Thoracic aorta (tissue), 2 donors: ENCODE measurements at regions not wholly inside any gene's neighbourhood (a gene's known extent, or its start where the extent isn't known, plus 50 kb on each side); places are given as distances from the start of the nearest gene placed in this dataset.
"Not testable (repeated sequence)": the region's sequence is repeated elsewhere in the genome, so short reads cannot be mapped to it uniquely, and the experiment has no call there.

Experiments used
- ATAC-seq: fragments of 150-250 bp; one replicate; pipeline ENCODE4 v1.8.0; 2017; ENCODE audit warnings: low read depth; ENCODE audit not compliant: insufficient number of reproducible peaks, low FRiP score
- DNase-seq: peaks from one replicate; pipeline ENCODE4 v3.0.0-alpha.2; 2020; ENCODE audit warnings: low spot score
- H3K27ac ChIP-seq, 2 donors: fragments of 200-600 bp; sonication (generic); 1 replicate in 1 of 2; 2 replicates in 1 of 2; pipeline ENCODE4 v1.5.1; 2016; ENCODE audit warnings: mild to moderate bottlenecking in 2 of 2, moderate library complexity in 2 of 2
- H3K27me3 ChIP-seq: fragments of 200-600 bp; sonication (generic); replicated peaks from 2 replicates; pipeline ENCODE4 v1.6.0; 2016; ENCODE audit warnings: mild to moderate bottlenecking; ENCODE audit not compliant: insufficient read depth
- H3K36me3 ChIP-seq: fragments of 200-600 bp; sonication (generic); one replicate; pipeline ENCODE4 v1.5.1; 2016
- H3K4me1 ChIP-seq, 2 donors: fragments of 200-600 bp; sonication (generic); 1 replicate in 1 of 2; 2 replicates in 1 of 2; pipeline versions ENCODE4 v1.5.1 to v1.6.0; 2016; ENCODE audit warnings: low read depth in 2 of 2, mild to moderate bottlenecking in 1 of 2; ENCODE audit not compliant: control insufficient read depth in 1 of 2
- H3K4me3 ChIP-seq: fragments of 200-600 bp; sonication (generic); 2 replicates; pipeline ENCODE4 v1.5.1; 2016; ENCODE audit warnings: mild to moderate bottlenecking
- H3K9me3 ChIP-seq: fragments of 200-600 bp; sonication (generic); 2 replicates; pipeline ENCODE4 v1.5.1; 2016
- TF ChIP-seq, protein P1 (sequence below): fragments of 200-600 bp; sonication (generic); IDR thresholded peaks from one replicate; pipeline ENCODE4 v1.5.1; 2019; ENCODE audit warnings: antibody characterized with exemption

DNA sequence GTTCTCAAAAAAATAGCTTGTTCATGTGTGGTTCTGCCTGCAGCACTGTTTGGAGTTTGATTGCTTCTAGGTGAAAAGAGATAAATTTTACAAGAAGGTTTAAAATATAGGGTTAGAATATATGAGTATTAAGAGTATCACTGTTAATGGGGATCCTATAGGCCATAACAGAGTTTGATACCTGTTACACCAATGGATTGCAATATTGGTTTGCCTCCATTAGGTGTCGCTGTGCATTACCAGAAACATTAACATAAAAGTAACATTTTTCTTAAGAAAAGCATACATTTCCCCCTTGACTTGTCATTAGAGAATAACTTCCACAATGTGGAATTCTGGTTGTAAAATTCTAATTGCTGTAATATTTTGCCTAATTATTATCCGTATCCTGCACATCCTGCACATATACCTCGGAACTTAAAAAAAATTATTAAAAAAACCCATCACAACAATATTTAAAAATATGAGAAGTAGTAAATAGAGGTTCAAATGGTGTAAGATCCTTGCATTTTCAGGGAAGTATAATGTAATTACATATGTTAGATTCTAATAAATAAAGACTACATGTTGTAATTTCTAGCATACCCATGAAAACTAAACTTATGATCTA, 63.0 kb downstream of the CYP4A11 start:
- TF ChIP-seq, protein P1, sequence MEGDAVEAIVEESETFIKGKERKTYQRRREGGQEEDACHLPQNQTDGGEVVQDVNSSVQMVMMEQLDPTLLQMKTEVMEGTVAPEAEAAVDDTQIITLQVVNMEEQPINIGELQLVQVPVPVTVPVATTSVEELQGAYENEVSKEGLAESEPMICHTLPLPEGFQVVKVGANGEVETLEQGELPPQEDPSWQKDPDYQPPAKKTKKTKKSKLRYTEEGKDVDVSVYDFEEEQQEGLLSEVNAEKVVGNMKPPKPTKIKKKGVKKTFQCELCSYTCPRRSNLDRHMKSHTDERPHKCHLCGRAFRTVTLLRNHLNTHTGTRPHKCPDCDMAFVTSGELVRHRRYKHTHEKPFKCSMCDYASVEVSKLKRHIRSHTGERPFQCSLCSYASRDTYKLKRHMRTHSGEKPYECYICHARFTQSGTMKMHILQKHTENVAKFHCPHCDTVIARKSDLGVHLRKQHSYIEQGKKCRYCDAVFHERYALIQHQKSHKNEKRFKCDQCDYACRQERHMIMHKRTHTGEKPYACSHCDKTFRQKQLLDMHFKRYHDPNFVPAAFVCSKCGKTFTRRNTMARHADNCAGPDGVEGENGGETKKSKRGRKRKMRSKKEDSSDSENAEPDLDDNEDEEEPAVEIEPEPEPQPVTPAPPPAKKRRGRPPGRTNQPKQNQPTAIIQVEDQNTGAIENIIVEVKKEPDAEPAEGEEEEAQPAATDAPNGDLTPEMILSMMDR, result peak; percentile 46
- H3K4me1 ChIP-seq, H3K36me3 ChIP-seq, H3K4me3 ChIP-seq, ATAC-seq, H3K27ac ChIP-seq, H3K9me3 ChIP-seq, DNase-seq, H3K27me3 ChIP-seq: not testable (repeated sequence)

GRCh38 chr1:46876093-46876492, 65.2 kb downstream of the CYP4A11 start:
- H3K36me3 ChIP-seq, H3K4me1 ChIP-seq, H3K27ac ChIP-seq, H3K4me3 ChIP-seq, ATAC-seq, H3K27me3 ChIP-seq, H3K9me3 ChIP-seq, DNase-seq: not testable (repeated sequence)
- TF ChIP-seq, protein P1, result peak; percentile 28
